Aorta (tissue), 5 donors: ENCODE measurements at regions not wholly inside any gene's neighbourhood (a gene's known extent, or its start where the extent isn't known, plus 50 kb on each side); places are given as distances from the start of the nearest gene placed in this dataset.

Experiments used
- ATAC-seq: fragments of 200-7000 bp; cut with Tn5 transposase; one replicate; pipeline ENCODE4 v1.9.1; 2022; ENCODE audit warnings: moderate library complexity; ENCODE audit not compliant: low FRiP score
- DNase-seq, 2 donors: peaks; one replicate each; pipeline ENCODE4 v3.0.0-alpha.2; 2020
- H3K27ac ChIP-seq, 2 donors: one replicate each; pipeline ENCODE4 v1.5.1; 2013; ENCODE audit warnings: low read length in 2 of 2, mild to moderate bottlenecking in 2 of 2, moderate library complexity in 2 of 2, control low read depth in 1 of 2, inconsistent platforms in 1 of 2, low read depth in 1 of 2
- H3K27me3 ChIP-seq, 2 donors: one replicate each; pipeline ENCODE4 v1.6.1; 2013; ENCODE audit warnings: control low read depth in 1 of 2, low read length in 1 of 2, mild to moderate bottlenecking in 1 of 2, moderate library complexity in 1 of 2; ENCODE audit not compliant: insufficient read depth in 2 of 2, control insufficient read depth in 1 of 2
- H3K36me3 ChIP-seq, 2 donors: one replicate each; pipeline ENCODE4 v1.6.1; 2013; ENCODE audit warnings: control low read depth in 1 of 2, low read length in 1 of 2, mild to moderate bottlenecking in 1 of 2; ENCODE audit not compliant: insufficient read depth in 2 of 2, control insufficient read depth in 1 of 2
- H3K4me1 ChIP-seq, 2 donors: one replicate each; pipeline ENCODE4 v1.6.1; 2013; ENCODE audit warnings: low read length in 2 of 2, control low read depth in 1 of 2, mild to moderate bottlenecking in 1 of 2, moderate library complexity in 1 of 2; ENCODE audit not compliant: insufficient read depth in 2 of 2, control insufficient read depth in 1 of 2
- H3K4me3 ChIP-seq, 2 donors: one replicate each; pipeline ENCODE4 v1.5.1; 2013; ENCODE audit warnings: low read length in 2 of 2, control low read depth in 1 of 2, mild to moderate bottlenecking in 1 of 2
- H3K9me3 ChIP-seq: one replicate; pipeline ENCODE4 v1.6.1; 2013; ENCODE audit warnings: mild to moderate bottlenecking, low read length; ENCODE audit not compliant: control insufficient read depth
- WGBS, 2 donors: extraction: QIAGEN DNeasy Blood & Tissue Kit; methylation state at CpG; one replicate each; pipeline ENCODE4 v1.1.7; 2013; 5-methylcytosine and 5-hydroxymethylcytosine counted together
- intact Hi-C, 2 donors: fragments of 100-400 bp; cut with DNase I; formaldehyde crosslinking; loops; one replicate each; pipeline versions ENCODE4 v1.14.2 to v1.15.0; 2022
- donor health status: healthy with polysubstance abuse.
- donor health status: Bipolar disorder and iron deficiency.
- donor health status: DM: no; HTN: no; CAD: no.
- donor health status: DM: no; HTN: no; CAD: no.
- donor health status: DM: yes; HTN: yes; CAD: no.

DNA sequence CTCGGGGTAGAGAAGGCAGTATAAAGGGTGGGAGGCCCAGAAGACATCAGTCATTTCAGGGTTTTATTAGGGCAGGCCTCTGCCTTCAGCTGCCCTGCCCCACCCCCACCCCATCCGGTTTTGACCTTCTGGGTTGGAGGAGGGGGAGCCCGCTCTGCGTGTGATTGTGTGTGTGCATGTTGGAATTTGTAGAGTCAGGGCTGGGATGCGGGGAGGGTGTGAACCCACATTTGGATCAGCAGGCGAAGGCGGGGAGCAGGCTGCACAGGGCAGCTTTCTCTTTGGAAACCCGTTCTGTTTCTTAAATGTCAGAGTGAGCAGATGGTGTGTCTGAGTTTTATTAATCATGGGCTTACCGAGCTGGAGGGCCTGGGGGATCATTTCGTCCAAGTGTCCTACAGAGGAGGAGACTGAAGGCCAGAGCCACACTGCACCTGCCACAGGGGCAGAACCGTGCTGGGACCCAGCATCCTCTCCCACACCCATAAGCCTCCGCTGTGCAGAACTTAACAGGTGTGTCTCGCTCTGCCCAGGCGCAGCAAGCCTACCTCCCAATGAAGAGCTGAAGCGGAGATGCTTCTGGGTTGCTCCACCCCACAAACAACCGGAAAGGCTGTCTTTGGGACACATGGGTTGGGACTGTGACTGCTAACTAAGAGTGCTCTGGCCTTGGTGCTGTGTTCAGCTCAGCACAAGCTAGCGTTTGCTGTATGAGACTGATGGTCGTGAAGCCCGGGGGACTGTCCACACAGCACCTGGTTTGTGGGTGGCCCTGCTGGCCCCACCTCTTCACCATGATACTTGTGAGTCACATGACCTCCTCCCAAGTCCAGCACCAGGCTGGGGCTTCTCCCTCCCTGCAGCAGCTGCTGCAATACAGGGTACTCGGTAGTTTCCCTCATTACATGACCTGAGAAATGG lies 70.9 kb upstream of the GSE1 start:
- Histone ChIP-seq H3K9me3 (no peaks in the 10 kb centered on the region), H3K27ac (no peak overlapping the region), H3K36me3 (no peaks in the 10 kb centered on the region), H3K4me1 (no peaks in the 10 kb centered on the region), H3K4me3 (no peak overlapping the region), H3K27me3 (no peaks in the 10 kb centered on the region)
- intact Hi-C loops = no loop called here
- 85 to 92% methylated on average over 20 of the region's 20 CpGs for WGBS, 2 donors
- DNase-seq = no peak
- no peak for ATAC-seq

DNA sequence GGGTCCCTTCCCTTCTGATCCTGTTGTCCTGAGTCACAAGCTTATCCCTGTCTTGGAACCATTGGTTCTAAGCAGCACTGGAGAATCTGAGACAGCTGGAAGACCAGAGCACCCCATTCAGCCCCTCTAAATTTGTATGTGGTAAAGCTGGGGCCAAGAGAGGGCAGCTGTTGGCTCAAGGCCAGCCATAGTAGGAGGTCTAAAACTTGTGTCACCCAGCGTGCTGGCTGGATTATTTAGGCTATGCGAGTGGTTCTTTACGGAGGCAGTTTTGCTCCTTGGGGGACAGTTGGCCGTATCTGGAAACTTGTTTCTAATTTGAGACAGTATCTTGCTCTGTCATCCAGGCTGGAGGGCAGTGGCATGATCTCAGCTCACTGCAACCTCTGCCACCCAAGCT lies 69.6 kb upstream of the GSE1 start:
- no peaks in the 10 kb centered on the region for H3K27me3 ChIP-seq
- no peaks in the 10 kb centered on the region for H3K9me3 ChIP-seq
- intact Hi-C loops = no loop called here
- DNase-seq (no peak), ATAC-seq (no peak)
- H3K4me3 ChIP-seq = no peak overlapping the region
- H3K27ac ChIP-seq = no peak overlapping the region
- 87 to 92% methylated on average over 4 of the region's 4 CpGs for WGBS, 2 donors
- no peaks in the 10 kb centered on the region for H3K4me1 ChIP-seq
- H3K36me3 ChIP-seq = no peaks in the 10 kb centered on the region

DNA sequence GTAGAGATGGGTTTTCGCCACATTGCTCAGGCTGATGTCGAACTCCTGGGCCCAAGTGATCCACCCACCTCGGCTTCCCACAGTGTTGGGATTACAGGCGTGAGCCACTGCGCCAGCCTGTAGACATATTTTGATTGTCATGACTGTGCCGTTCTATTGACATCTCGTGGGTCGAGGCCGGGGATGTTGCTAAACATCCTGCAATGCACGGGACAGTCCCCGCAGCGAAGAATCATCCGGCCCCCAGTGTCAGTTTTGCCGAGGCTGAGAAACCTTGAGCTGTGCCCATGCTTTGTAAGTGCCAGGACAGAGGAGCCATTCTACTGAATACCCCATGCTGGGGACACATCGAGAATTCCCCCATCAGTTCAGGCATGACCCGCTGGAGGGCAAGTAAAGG lies 69.1 kb upstream of the GSE1 start:
- Histone ChIP-seq H3K27me3 (no peaks in the 10 kb centered on the region), H3K36me3 (no peaks in the 10 kb centered on the region), H3K4me1 (no peaks in the 10 kb centered on the region), H3K9me3 (no peaks in the 10 kb centered on the region), H3K27ac (no peak overlapping the region), H3K4me3 (no peak overlapping the region)
- 95 to 96% methylated on average over 16 of the region's 16 CpGs for WGBS, 2 donors
- peak; percentile 23 for ATAC-seq
- DNase-seq = no peak
- intact Hi-C loops = no loop called here

DNA sequence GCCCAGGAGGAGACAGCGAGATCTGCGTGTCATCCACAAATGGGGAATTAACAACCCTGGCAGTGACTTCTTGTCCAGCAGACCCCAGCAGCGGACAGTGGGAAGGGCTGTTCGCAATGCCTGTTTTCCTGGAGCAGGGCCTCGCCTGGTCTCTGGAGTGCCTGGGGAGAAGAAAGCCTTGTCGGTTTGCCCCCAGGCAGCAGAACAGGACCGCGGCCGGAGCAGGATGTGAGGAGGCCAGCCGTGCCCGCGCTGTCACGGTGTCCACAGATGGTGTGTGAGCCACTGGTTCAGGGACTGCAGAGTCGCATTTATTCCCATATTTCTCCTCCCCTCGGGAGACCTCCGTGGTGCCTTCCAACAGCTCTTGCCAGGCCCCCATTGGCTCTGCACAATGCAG lies 68.5 kb upstream of the GSE1 start:
- 85 to 90% methylated on average over 16 of the region's 16 CpGs for WGBS, 2 donors
- H3K4me3 ChIP-seq = no peak overlapping the region
- intact Hi-C loops = no loop called here
- no peak overlapping the region for H3K27ac ChIP-seq
- DNase-seq (no peak), ATAC-seq (no peak)
- no peaks in the 10 kb centered on the region for H3K27me3 ChIP-seq
- no peaks in the 10 kb centered on the region for H3K4me1 ChIP-seq
- H3K36me3 ChIP-seq = no peaks in the 10 kb centered on the region
- H3K9me3 ChIP-seq = no peaks in the 10 kb centered on the region

DNA sequence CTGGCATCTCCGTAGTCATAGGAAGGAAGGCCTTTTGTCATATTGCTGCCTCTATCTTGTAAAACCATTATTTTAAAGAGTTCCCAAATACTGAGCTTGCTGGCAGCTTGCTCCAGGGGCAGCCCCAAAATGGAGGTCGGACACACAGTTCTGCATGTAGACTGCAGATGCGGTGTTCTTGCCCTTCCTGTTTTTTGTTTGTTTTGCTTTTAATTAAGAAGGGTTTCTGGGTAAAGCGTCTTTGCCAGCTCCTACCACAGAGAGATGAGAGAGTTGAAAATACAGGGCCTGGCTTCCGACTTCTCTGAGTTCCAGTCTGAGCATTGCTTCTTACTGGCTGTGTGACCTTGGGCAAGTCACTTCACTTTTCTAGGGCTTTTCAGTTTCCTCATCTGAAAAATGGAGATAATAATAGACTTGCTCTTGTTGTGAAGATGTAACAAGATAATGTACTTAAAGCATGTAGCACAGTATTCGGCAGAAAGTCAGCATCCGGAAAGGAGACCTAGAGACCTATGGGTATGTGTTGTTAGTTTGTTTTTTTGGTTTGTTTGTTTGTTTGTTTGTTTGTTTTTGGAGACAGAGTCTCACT lies 67.8 kb upstream of the GSE1 start:
- no peak for DNase-seq
- 96 to 98% methylated on average over 7 of the region's 7 CpGs for WGBS, 2 donors
- no peaks in the 10 kb centered on the region for H3K4me1 ChIP-seq
- no peaks in the 10 kb centered on the region for H3K36me3 ChIP-seq
- no peak overlapping the region for H3K4me3 ChIP-seq
- ATAC-seq = no peak
- H3K9me3 ChIP-seq = no peaks in the 10 kb centered on the region
- no peaks in the 10 kb centered on the region for H3K27me3 ChIP-seq
- no peak overlapping the region for H3K27ac ChIP-seq
- intact Hi-C loops = no loop called here

DNA sequence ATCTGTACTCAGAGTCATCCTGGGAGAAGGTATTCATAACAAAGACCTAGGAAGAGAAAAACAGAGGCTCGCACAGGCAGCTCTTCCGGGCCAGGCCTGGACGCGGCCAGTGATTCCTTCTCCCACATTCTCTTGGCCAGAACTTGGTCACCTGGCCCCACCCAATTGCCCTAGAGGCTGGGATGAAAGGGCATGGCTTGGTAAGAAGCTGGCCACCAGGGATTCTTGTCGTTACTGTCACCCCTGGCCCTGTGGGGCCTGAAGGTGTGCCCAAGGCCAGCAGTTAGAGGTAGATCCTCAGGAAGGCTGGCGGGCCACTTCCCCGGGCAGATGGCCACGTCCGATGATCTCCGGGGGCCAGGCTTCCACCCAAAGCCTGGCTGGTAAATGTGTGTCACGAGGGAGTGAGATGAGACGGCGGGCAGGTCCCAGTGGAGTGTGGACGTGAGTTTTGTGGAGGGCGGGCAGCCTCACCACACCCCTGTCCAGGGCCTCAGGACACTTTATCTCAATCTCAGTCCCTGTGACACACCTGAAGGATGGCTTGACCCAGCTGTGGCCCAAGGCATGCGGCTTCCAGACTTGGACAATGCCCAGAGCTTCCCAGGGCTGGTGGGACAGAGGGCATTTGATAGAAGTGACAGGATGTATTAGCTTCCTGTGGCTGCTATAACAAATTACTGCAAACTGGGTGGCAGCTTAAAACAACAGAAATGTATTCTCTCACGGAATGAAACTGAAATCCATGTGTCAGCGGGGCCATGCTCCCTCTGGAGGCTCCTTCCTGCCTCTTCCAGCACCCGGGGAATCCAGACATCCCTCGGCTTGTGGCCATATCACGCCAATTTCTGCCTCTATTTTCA lies 66.3 kb upstream of the GSE1 start:
- no peak overlapping the region for H3K4me3 ChIP-seq
- DNase-seq (no peak), ATAC-seq (no peak)
- WGBS, 2 donors = 94 to 95% methylated on average over 21 of the region's 21 CpGs
- no peaks in the 10 kb centered on the region for H3K4me1 ChIP-seq
- no peaks in the 10 kb centered on the region for H3K27me3 ChIP-seq
- no peaks in the 10 kb centered on the region for H3K36me3 ChIP-seq
- no peak overlapping the region for H3K27ac ChIP-seq
- intact Hi-C loops = no loop called here
- no peaks in the 10 kb centered on the region for H3K9me3 ChIP-seq

DNA sequence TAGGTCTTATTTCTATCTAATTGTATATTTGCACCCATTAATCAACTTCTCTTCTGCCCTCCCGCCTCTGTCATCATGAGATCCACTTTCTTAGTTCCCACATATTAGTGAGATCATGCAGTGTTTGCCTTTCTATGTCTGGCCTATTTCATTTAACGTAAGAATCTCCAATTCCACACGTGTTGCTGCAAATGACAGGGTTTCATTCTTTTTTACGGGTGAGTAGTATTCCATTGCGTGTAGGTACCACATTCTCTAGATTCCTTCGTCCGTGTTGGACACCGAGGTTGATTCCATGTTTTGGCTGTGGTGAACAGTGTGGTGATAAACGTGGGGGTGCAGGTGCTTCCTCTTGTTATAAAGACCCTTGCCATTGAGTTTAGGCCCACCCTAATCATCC lies 64.7 kb upstream of the GSE1 start:
- H3K36me3 ChIP-seq = no peaks in the 10 kb centered on the region
- no peak for ATAC-seq
- DNase-seq = no peak
- intact Hi-C loops = no loop called here
- H3K4me3 ChIP-seq = no peak overlapping the region
- WGBS, 2 donors = 95 to 96% methylated on average over 9 of the region's 9 CpGs
- H3K27me3 ChIP-seq = no peaks in the 10 kb centered on the region
- H3K27ac ChIP-seq = no peak overlapping the region
- H3K4me1 ChIP-seq = no peaks in the 10 kb centered on the region
- no peaks in the 10 kb centered on the region for H3K9me3 ChIP-seq

DNA sequence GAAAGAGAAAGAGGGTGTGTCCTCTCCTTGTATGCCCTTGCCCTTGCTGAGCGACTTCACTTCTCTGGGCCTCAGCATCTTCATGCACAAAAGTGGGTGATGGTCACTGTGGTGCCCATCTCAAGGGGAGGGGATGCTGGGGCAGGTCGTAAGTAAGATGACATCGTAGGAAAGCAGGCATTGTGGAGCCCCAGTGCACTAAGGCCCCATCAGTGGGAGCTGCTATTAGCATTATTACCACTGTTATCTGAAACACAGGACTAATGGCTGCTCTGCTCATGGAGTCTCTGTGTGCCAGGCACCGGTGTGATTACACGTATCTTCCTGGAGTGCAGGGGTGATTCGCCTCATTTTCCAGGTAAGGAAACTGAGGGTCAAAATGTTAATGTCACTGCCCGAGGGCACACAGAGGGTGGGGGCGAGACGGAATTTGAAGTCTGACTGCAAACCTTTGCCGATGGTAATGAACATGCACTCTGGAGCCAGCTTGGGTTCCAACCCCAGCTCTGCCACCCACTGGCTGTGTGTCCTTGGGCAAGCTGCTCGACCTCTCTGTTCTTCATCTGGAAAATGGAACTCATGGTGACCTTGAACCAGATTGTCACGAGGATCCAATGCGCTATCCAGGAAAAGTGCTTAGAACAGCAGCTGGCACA lies 63.2 kb upstream of the GSE1 start:
- ATAC-seq (no peak), DNase-seq (no peak)
- Histone ChIP-seq H3K9me3 (no peaks in the 10 kb centered on the region), H3K36me3 (no peaks in the 10 kb centered on the region), H3K4me3 (no peak overlapping the region), H3K27me3 (no peaks in the 10 kb centered on the region), H3K27ac (no peak overlapping the region), H3K4me1 (no peaks in the 10 kb centered on the region)
- intact Hi-C loops = loop anchor here in 1 of 2 donors (10.0 kb wide), 1 partner anchor 85 kb away; no protein-coding TSS in a partner anchor
- 78 to 81% methylated on average over 13 of the region's 13 CpGs for WGBS, 2 donors
